A549 (cell line): ENCODE measurements at regions not wholly inside any gene's neighbourhood (a gene's known extent, or its start where the extent isn't known, plus 50 kb on each side); places are given as distances from the start of the nearest gene placed in this dataset.

Experiments used
- ATAC-seq, 2 experiments: fragments of 200-7000 bp in 1 of 2; fragments of >200 bp in 1 of 2; cut with Nextera tagmentation in 1 of 2; cut with Tn5 transposase in 1 of 2; 3 replicates each; pipeline versions ENCODE4 v1.8.0 to v1.9.1; 2018 to 2020; ENCODE audit warnings: mild to moderate bottlenecking in 1 of 2, moderate library complexity in 1 of 2
- CTCF ChIA-PET: fragments of 300-600 bp; sonication (Branson Sonifier 250); formaldehyde crosslinking; extraction: SDS; loops from one replicate; lab custom pipeline; 2021; ENCODE audit warnings: antibody characterized with exemption, inconsistent platforms; lab: Yijun Ruan, JAX
- POLR2A ChIA-PET: fragments of 350-600 bp; formaldehyde crosslinking; extraction: SDS; loops from one replicate; lab custom pipeline; 2021; ENCODE audit warnings: antibody characterized with exemption, inconsistent platforms; lab: Yijun Ruan, JAX
- DNase-seq, 2 experiments: peaks; one replicate each; pipeline versions ENCODE4 v3.0.0 to v3.0.0-alpha.2; 2011 to 2016; ENCODE audit warnings: low read depth in 1 of 2, low spot score in 1 of 2
- FAIRE-seq: peaks from 2 replicates; lab custom pipeline; 2011; peaks lifted over from hg19 to GRCh38; lab: Jason Lieb, UNC
- H3K27ac ChIP-seq, 2 experiments: fragments of >200 bp; sonication (Bioruptor Twin); formaldehyde crosslinking; 3 replicates each; pipeline ENCODE4 v1.5.1; 2016 to 2017
- H3K4me1 ChIP-seq: fragments of >200 bp; sonication (Bioruptor Twin); formaldehyde crosslinking; 3 replicates; pipeline ENCODE4 v1.6.1; 2016
- H3K4me2 ChIP-seq: fragments of >200 bp; sonication (Bioruptor Twin); formaldehyde crosslinking; 3 replicates; pipeline ENCODE4 v1.6.1; 2016
- H3K4me3 ChIP-seq: fragments of >200 bp; sonication (Bioruptor Twin); formaldehyde crosslinking; 3 replicates; pipeline ENCODE4 v1.5.1; 2016
- H3K9me3 ChIP-seq: fragments of >200 bp; sonication (Bioruptor Twin); formaldehyde crosslinking; 3 replicates; pipeline ENCODE4 v1.6.1; 2016
- CBX2 ChIP-seq: fragments of 200-600 bp; sonication (generic); IDR thresholded peaks from 2 replicates; pipeline ENCODE4 v1.6.1; 2016; ENCODE audit warnings: low read depth, mild to moderate bottlenecking, borderline replicate concordance
- CHD4 ChIP-seq: fragments of 200-600 bp; sonication (generic); IDR thresholded peaks from 2 replicates; pipeline ENCODE4 v1.6.1; 2016; ENCODE audit warnings: antibody characterized with exemption, mild to moderate bottlenecking, borderline replicate concordance
- CTCF ChIP-seq: fragments of >200 bp; sonication (Bioruptor Twin); formaldehyde crosslinking; IDR thresholded peaks from 3 replicates; pipeline ENCODE4 v1.5.1; 2016
- E2F6 ChIP-seq: IDR thresholded peaks from 2 replicates; pipeline ENCODE4 v1.6.1; 2012; ENCODE audit warnings: low read depth, borderline replicate concordance
- EHMT2 ChIP-seq: fragments of 200-600 bp; sonication (generic); IDR thresholded peaks from 2 replicates; pipeline ENCODE4 v1.6.1; 2016; ENCODE audit warnings: antibody characterized with exemption, low read depth, mild to moderate bottlenecking, moderate library complexity
- EP300 ChIP-seq, 2 experiments: fragments of >200 bp; sonication (Bioruptor Twin); formaldehyde crosslinking; IDR thresholded peaks; 2 replicates in 1 of 2; 3 replicates in 1 of 2; pipeline ENCODE4 v1.6.1; 2016 to 2017
- FOSB ChIP-seq: fragments of 250-450 bp; sonication (Bioruptor Pico); IDR thresholded peaks from 2 replicates; pipeline ENCODE4 v1.5.0; 2020; ENCODE audit warnings: mild to moderate bottlenecking, moderate library complexity
- FOSL2 ChIP-seq, 2 experiments: fragments of 450-650 bp in 1 of 2; fragments of >200 bp in 1 of 2; sonication (Bioruptor Twin) in 1 of 2; formaldehyde crosslinking; IDR thresholded peaks; 2 replicates each; pipeline versions ENCODE4 v1.5.0 to v1.6.1; 2016 to 2020; ENCODE audit warnings: mild to moderate bottlenecking in 1 of 2, moderate library complexity in 1 of 2
- GATA3 ChIP-seq: IDR thresholded peaks from 2 replicates; pipeline ENCODE4 v1.6.1; 2012; ENCODE audit warnings: borderline replicate concordance
- HOXB13 ChIP-seq: fragments of 250-450 bp; sonication (Bioruptor Pico); IDR thresholded peaks from 2 replicates; pipeline ENCODE4 v1.5.0; 2020; ENCODE audit warnings: low read depth, mild to moderate bottlenecking, moderate library complexity
- KDM5A ChIP-seq: fragments of 200-600 bp; sonication (generic); IDR thresholded peaks from 2 replicates; pipeline ENCODE4 v1.6.1; 2016; ENCODE audit warnings: antibody characterized with exemption, mild to moderate bottlenecking
- MAFK ChIP-seq: fragments of 450-650 bp; IDR thresholded peaks from 2 replicates; pipeline ENCODE4 v1.6.1; 2014; ENCODE audit not compliant: partially characterized antibody
- MAZ ChIP-seq: fragments of 150-350 bp; IDR thresholded peaks from 2 replicates; pipeline ENCODE4 v1.6.1; 2014; ENCODE audit warnings: antibody characterized with exemption, low read depth, low read length, borderline replicate concordance
- MYC ChIP-seq: IDR thresholded peaks from 2 replicates; pipeline ENCODE4 v1.6.1; 2012; ENCODE audit warnings: mild to moderate bottlenecking, inconsistent platforms, low read length, improper control_type of control experiment, borderline replicate concordance
- NPAS2 ChIP-seq: fragments of 250-450 bp; sonication (Bioruptor Pico); IDR thresholded peaks from 2 replicates; pipeline ENCODE4 v1.8.0; 2022; ENCODE audit warnings: mild to moderate bottlenecking, moderate library complexity, borderline replicate concordance
- PBX3 ChIP-seq: IDR thresholded peaks from 2 replicates; pipeline ENCODE4 v1.6.1; 2012
- POLR2AphosphoS2 ChIP-seq: conservative IDR thresholded peaks from 2 replicates; pipeline ENCODE4 v1.6.1; 2012; ENCODE audit warnings: low read length, improper control_type of control experiment, inconsistent platforms
- RAD21 ChIP-seq, 2 experiments: fragments of >200 bp in 1 of 2; sonication (Bioruptor Twin) in 1 of 2; formaldehyde crosslinking in 1 of 2; IDR thresholded peaks in 1 of 2; conservative IDR thresholded peaks in 1 of 2; 2 replicates in 1 of 2; 3 replicates in 1 of 2; pipeline ENCODE4 v1.6.1; 2012 to 2018; ENCODE audit warnings: inconsistent platforms in 1 of 2
- RNF2 ChIP-seq: fragments of 200-600 bp; sonication (generic); IDR thresholded peaks from 2 replicates; pipeline ENCODE4 v1.6.1; 2016; ENCODE audit warnings: low read depth, mild to moderate bottlenecking, antibody characterized with exemption, moderate library complexity, borderline replicate concordance
- SMC3 ChIP-seq: fragments of >200 bp; sonication (Bioruptor Twin); formaldehyde crosslinking; IDR thresholded peaks from 3 replicates; pipeline ENCODE4 v1.6.1; 2018; ENCODE audit warnings: inconsistent platforms
- SREBF2 ChIP-seq: fragments of 450-650 bp; IDR thresholded peaks from 2 replicates; pipeline ENCODE4 v1.6.1; 2014; ENCODE audit warnings: mild to moderate bottlenecking, moderate library complexity
- ZNF302 ChIP-seq: fragments of 250-450 bp; sonication (Bioruptor Pico); IDR thresholded peaks from 2 replicates; pipeline ENCODE4 v1.9.0; 2021; ENCODE audit warnings: inconsistent platforms, mild to moderate bottlenecking, moderate library complexity
- WGBS: methylation state at CpG from one replicate; pipeline ENCODE4 v1.1.6; 2017; ENCODE audit errors: missing lambda C conversion rate; 5-methylcytosine and 5-hydroxymethylcytosine counted together
- TF ChIP-seq, protein P1 (sequence below): fragments of 250-450 bp; sonication (Bioruptor Pico); IDR thresholded peaks from 2 replicates; pipeline ENCODE4 v1.5.0; 2021; ENCODE audit warnings: mild to moderate bottlenecking, moderate library complexity, borderline replicate concordance

- H3K9me3 ChIP-seq: no peaks in the 10 kb centered on the region
- DNase-seq (no peak), ATAC-seq (no peak), FAIRE-seq (no peak)
- WGBS: 96% methylated on average over 2 of the region's 2 CpGs
- POLR2A ChIA-PET: interaction anchor here (0.6 kb wide), 1 partner anchor 53 kb away, joined by 4 read pairs; no protein-coding TSS in a partner anchor
- CTCF ChIA-PET: interaction anchor here (1.9 kb wide), 1 partner anchor 39 kb away, joined by 6 read pairs; no protein-coding TSS in a partner anchor
- H3K4me2 ChIP-seq: no peak overlapping the region
- no peak overlapping the region for H3K4me3 ChIP-seq
- H3K4me1 ChIP-seq: peaks cover 12% of the 10 kb centered on the region; the same call in 2 of the 3 replicates
- H3K27ac ChIP-seq: no peak overlapping the region
- TF ChIP-seq NPAS2 (no peak), HOXB13 (no peak), POLR2AphosphoS2 (no peak), GATA3 (no peak), MAZ (no peak), MAFK (no peak), CBX2 (no peak), PBX3 (no peak), SREBF2 (no peak), ZNF302 (CRISPR knock-in tag) (no peak), EHMT2 (no peak), RNF2 (no peak), EP300 (IDR thresholded peaks at IDR 0.05) (no peak), FOSL2 (IDR thresholded peaks at IDR 0.05) (no peak), FOSL2 (CRISPR knock-in tag; IDR thresholded peaks at IDR 0.05) (no peak), E2F6 (no peak)
- TF ChIP-seq, protein P1, sequence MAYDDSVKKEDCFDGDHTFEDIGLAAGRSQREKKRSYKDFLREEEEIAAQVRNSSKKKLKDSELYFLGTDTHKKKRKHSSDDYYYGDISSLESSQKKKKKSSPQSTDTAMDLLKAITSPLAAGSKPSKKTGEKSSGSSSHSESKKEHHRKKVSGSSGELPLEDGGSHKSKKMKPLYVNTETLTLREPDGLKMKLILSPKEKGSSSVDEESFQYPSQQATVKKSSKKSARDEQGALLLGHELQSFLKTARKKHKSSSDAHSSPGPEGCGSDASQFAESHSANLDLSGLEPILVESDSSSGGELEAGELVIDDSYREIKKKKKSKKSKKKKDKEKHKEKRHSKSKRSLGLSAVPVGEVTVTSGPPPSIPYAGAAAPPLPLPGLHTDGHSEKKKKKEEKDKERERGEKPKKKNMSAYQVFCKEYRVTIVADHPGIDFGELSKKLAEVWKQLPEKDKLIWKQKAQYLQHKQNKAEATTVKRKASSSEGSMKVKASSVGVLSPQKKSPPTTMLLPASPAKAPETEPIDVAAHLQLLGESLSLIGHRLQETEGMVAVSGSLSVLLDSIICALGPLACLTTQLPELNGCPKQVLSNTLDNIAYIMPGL (CRISPR knock-in tag): no peak
These were observed 117.9 kb downstream of the TM9SF2 start for GRCh38 chr13:99619207-99619606.

DNA sequence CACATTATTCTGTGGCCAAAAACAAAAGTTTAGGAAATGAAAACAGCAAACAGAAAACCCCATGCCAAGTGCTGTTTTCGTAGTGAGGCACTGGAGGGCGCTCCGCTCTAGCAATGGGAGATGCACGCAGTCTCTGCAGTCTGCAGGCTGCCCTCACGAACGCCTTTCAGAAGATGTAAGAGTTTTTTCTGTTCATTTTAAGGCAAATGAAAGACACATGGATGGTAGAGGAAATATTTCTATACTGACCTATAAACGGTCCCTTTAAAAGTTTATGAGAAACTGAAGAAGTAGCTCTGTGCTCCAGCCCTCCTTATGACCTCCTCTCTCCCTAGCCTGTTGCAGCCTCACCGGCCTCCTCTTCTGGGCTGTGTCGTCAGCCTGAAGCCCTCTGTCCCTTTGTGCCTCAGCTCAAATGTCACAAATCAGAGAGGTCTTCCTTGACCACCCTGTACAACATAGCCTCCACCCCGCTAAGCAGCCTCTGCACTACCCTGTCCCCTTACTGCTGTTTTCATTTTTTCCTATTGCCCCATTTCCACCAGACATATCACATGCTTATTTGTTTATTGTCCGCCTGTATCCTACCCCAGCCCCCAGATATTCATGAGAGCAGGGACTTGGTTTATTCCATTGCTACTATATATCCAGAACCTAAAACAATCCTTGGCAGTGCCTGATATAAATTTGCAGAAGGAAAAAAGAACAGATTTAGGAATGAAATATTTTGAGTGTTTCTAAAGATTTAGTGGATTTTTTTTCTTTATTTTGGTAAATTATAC is 116.4 kb downstream of the TM9SF2 start:
- ATAC-seq (peak; percentile 82 to 89; a peak in 5 of 6 replicates), DNase-seq (peak; percentile 40 to 67), FAIRE-seq (no peak)
- Histone ChIP-seq H3K9me3 (no peaks in the 10 kb centered on the region), H3K27ac (peak overlapping the region; percentile 69 to 79), H3K4me3 (no peak overlapping the region), H3K4me2 (peak overlapping the region; percentile 77), H3K4me1 (peaks cover 13% of the 10 kb centered on the region; the same call in 2 of the 3 replicates)
- ChIA-PET CTCF (interaction anchor here (0.6 to 1.6 kb wide), 11 partner anchors 8 to 1390 kb away, joined by 3 to 10 read pairs (median 4); no protein-coding TSS in a partner anchor), POLR2A (no interaction called here)
- TF ChIP-seq CTCF (peak; percentile 75), CHD4 (no peak), FOSB (CRISPR knock-in tag) (no peak), RAD21 (conservative IDR thresholded peaks at IDR 0.05 in 1 of 2, IDR thresholded peaks at IDR 0.05 in 1 of 2) (peak; percentile 85 to 92), KDM5A (no peak), FOSL2 (IDR thresholded peaks at IDR 0.05) (no peak), FOSL2 (CRISPR knock-in tag; IDR thresholded peaks at IDR 0.05) (no peak), SMC3 (peak; percentile 60), MYC (no peak), GATA3 (no peak)
- 25% methylated on average over 11 of the region's 11 CpGs for WGBS
